Mammary epithelial cell (primary cell): ENCODE measurements at regions not wholly inside any gene's neighbourhood (a gene's known extent, or its start where the extent isn't known, plus 50 kb on each side); places are given as distances from the start of the nearest gene placed in this dataset.

Experiments used
- CTCF ChIP-seq, 2 donors: IDR thresholded peaks in 1 of 2; conservative IDR thresholded peaks in 1 of 2; 2 replicates each; pipeline ENCODE4 v1.5.1; 2011 to 2012; ENCODE audit warnings: inconsistent platforms in 2 of 2, low read length in 2 of 2, mild to moderate bottlenecking in 2 of 2, control low read depth in 1 of 2, low read depth in 1 of 2; ENCODE audit not compliant: insufficient read depth in 1 of 2; ENCODE audit errors: extremely low read depth in 1 of 2
- EZH2 ChIP-seq: IDR thresholded peaks from 2 replicates; pipeline ENCODE4 v1.6.1; 2012; ENCODE audit warnings: low read length, inconsistent platforms, borderline replicate concordance

DNA sequence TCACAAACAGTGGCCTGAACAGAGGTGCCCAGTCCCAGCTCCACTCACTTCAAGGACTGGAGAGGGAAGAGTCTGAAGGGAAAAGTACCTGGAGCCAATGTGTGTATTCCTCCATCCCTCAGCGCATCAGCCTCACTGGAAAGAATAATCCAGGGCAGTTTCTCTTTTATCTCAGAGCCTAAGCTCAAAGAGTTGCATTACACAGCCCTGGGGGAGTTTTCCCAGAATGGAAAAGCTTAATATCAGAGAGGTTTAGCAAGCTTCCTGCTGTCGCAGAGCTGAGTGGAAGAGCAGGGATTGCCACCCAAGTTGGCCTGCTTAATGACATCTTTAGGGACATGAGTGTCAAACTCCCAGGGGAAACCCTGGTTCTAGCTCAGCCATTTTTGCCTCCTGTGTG, 80.4 kb upstream of the MSX1 start:
- TF ChIP-seq CTCF (conservative IDR thresholded peaks at IDR 0.05 in 1 of 2, IDR thresholded peaks at IDR 0.05 in 1 of 2; ENCODE audit: extremely low read depth in 1 of 2, insufficient read depth in 1 of 2, low read depth in 1 of 2, low read length in 2 of 2) (no peak), EZH2 (no peak)
